SJCRH30 (cell line): ENCODE measurements at regions not wholly inside any gene's neighbourhood (a gene's known extent, or its start where the extent isn't known, plus 50 kb on each side); places are given as distances from the start of the nearest gene placed in this dataset.
"Not testable (repeated sequence)": the region's sequence is repeated elsewhere in the genome, so short reads cannot be mapped to it uniquely, and the experiment has no call there.

Experiments
- DNase-seq, 2 experiments: peaks; one replicate each; pipeline ENCODE4 v3.0.0-alpha.2; 2015 to 2020
- H3K27ac ChIP-seq: fragments of 250-450 bp; sonication (Bioruptor Pico); 2 replicates; pipeline ENCODE4 v1.5.1; 2020; ENCODE audit warnings: mild to moderate bottlenecking, moderate library complexity
- H3K27me3 ChIP-seq: fragments of 250-450 bp; sonication (Bioruptor Pico); 2 replicates; pipeline ENCODE4 v1.5.1; 2020; ENCODE audit warnings: mild to moderate bottlenecking, moderate library complexity
- H3K36me3 ChIP-seq: fragments of 250-450 bp; sonication (Bioruptor Pico); 2 replicates; pipeline ENCODE4 v1.5.1; 2020; ENCODE audit warnings: mild to moderate bottlenecking, moderate library complexity
- H3K4me1 ChIP-seq: fragments of 250-450 bp; sonication (Bioruptor Pico); 2 replicates; pipeline ENCODE4 v1.5.1; 2020; ENCODE audit warnings: mild to moderate bottlenecking, moderate library complexity
- H3K4me3 ChIP-seq: fragments of 250-450 bp; sonication (Bioruptor Pico); 2 replicates; pipeline ENCODE4 v1.5.1; 2020; ENCODE audit warnings: mild to moderate bottlenecking, moderate library complexity
- H3K9me3 ChIP-seq: fragments of 250-450 bp; sonication (Bioruptor Pico); replicated peaks from 2 replicates; pipeline ENCODE4 v1.5.1; 2020; ENCODE audit warnings: mild to moderate bottlenecking, moderate library complexity

DNA sequence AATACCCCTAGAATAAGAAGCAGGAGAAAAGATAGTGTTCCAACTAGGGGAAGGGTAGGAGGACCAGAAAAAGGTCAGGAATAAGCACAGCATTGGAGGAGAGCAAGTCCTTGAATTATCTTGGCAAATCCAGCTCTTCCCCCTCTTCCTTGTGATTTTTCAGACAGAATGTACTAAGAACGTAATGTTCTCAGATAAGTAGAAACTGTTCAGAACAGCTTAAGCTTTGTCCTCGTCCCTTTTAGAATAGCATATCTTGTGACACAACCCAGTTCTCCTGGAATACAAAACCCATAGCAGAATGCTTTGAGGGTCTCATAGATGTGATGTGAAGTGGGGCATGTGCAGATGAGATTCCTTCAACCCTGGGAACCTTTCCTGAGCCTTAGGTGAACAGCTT is 97.4 kb downstream of the EMB start:
- no peak overlapping the region for H3K4me3 ChIP-seq
- no peak for DNase-seq

GRCh38 chr5:50340757-50341156 is 100.3 kb downstream of the EMB start:
- no peaks in the 10 kb centered on the region for H3K4me1 ChIP-seq
- no peaks in the 10 kb centered on the region for H3K36me3 ChIP-seq
- no peak for DNase-seq
- no peak overlapping the region for H3K27ac ChIP-seq
- H3K9me3 ChIP-seq, result no peaks in the 10 kb centered on the region
- H3K27me3 ChIP-seq, result no peaks in the 10 kb centered on the region
- no peak overlapping the region for H3K4me3 ChIP-seq

More for the DNA sequence above, 97.4 kb downstream of the EMB start:
- Histone ChIP-seq H3K27me3 (no peaks in the 10 kb centered on the region), H3K4me1 (no peaks in the 10 kb centered on the region), H3K27ac (no peak overlapping the region), H3K9me3 (no peaks in the 10 kb centered on the region), H3K36me3 (no peaks in the 10 kb centered on the region)

DNA sequence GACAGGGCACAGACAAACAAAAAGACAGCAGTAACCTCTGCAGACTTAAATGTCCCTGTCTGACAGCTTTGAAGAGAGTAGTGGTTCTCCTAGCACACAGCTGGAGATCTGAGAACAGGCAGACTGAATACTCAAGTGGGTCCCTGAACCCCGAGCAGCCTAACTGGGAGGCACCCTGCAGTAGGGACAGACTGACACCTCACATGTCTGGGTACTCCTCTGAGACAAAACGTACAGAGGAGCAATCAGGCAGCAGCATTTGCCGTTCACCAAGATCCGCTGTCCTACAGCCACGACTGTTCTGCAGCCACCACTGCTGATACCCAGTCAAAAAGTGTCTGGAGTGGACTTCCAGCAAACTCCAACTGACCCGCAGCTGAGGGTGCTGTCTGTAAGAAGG is 110.5 kb downstream of the EMB start:
- not testable (repeated sequence) for H3K9me3 ChIP-seq, DNase-seq, H3K4me1 ChIP-seq

DNA sequence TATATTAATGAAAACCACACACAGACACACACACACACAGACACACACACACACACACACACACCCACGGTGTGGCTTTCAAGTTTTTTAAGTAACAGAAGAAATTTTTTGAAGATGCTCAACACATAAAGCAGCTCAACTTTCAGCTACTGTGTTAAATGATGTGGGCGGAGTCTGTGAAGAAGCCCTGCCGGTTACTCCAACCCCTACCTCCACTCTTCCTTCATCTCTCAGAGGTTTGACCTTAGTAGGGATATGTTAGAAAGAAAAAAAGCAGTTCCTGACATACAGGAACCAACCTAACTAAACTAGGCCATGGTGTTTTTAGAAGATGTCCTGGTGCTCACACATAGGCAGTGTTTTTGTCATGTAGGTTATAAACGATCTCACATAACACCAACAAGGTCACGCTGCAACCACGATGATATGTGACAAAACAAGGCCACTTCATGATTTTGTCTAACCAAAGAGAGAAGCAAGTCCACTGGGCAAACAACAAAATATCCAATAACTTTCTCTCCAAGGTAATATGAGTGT is 112.8 kb downstream of the EMB start:
- DNase-seq, result no peak
- Histone ChIP-seq H3K4me1 (no peaks in the 10 kb centered on the region), H3K27ac (no peak overlapping the region), H3K27me3 (no peaks in the 10 kb centered on the region), H3K4me3 (no peak overlapping the region), H3K9me3 (no peaks in the 10 kb centered on the region), H3K36me3 (no peaks in the 10 kb centered on the region)

More for the DNA sequence above, 110.5 kb downstream of the EMB start:
- not testable (repeated sequence) for H3K27me3 ChIP-seq, H3K27ac ChIP-seq, H3K4me3 ChIP-seq, H3K36me3 ChIP-seq

DNA sequence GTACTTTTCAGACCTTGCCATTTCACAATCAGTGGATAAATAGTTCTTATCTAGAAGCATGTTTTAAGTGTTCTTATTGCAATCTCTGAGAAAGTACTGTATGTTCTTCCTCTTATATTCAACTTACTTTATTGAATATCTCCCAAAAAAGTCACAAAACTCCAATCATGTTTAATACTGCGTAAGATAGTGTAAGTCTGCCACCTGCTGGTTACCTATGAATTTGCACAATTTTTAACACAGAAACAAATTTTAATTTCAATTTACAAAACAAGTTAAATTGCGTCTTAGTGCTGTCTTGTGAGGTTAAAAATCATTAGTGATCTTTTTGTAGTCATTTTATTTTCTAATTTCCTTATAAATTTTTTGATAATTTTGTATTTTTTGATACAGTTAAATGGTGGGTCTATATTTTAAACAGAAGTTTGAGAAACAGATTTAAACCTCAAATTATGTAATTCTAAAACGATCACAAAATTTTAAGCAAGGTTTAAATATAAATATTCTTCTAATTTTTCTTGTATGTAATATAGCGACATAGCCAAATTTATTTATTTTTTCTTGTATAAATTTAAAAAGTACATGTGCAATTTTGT is 115.8 kb downstream of the EMB start:
- Histone ChIP-seq H3K36me3 (no peaks in the 10 kb centered on the region), H3K27me3 (no peaks in the 10 kb centered on the region), H3K27ac (no peak overlapping the region), H3K9me3 (no peaks in the 10 kb centered on the region), H3K4me3 (no peak overlapping the region), H3K4me1 (no peaks in the 10 kb centered on the region)
- peak in 1 of 2 experiments; percentile 46 for DNase-seq

GRCh38 chr5:50320131-50320749 is 120.8 kb downstream of the EMB start:
- DNase-seq, result no peak
- H3K27me3 ChIP-seq, result no peaks in the 10 kb centered on the region
- no peak overlapping the region for H3K4me3 ChIP-seq
- no peaks in the 10 kb centered on the region for H3K4me1 ChIP-seq
- H3K9me3 ChIP-seq, result no peaks in the 10 kb centered on the region
- no peak overlapping the region for H3K27ac ChIP-seq
- H3K36me3 ChIP-seq, result no peaks in the 10 kb centered on the region

GRCh38 chr5:50318220-50318619 is 122.9 kb downstream of the EMB start:
- Histone ChIP-seq H3K27me3 (no peaks in the 10 kb centered on the region), H3K4me3 (no peak overlapping the region), H3K27ac (no peak overlapping the region), H3K36me3 (no peaks in the 10 kb centered on the region), H3K9me3 (no peaks in the 10 kb centered on the region), H3K4me1 (no peaks in the 10 kb centered on the region)
- no peak for DNase-seq

- DNase-seq, H3K4me1 ChIP-seq: not testable (repeated sequence)
These were observed 134.6 kb downstream of the EMB start for GRCh38 chr5:50306488-50306887.

DNA sequence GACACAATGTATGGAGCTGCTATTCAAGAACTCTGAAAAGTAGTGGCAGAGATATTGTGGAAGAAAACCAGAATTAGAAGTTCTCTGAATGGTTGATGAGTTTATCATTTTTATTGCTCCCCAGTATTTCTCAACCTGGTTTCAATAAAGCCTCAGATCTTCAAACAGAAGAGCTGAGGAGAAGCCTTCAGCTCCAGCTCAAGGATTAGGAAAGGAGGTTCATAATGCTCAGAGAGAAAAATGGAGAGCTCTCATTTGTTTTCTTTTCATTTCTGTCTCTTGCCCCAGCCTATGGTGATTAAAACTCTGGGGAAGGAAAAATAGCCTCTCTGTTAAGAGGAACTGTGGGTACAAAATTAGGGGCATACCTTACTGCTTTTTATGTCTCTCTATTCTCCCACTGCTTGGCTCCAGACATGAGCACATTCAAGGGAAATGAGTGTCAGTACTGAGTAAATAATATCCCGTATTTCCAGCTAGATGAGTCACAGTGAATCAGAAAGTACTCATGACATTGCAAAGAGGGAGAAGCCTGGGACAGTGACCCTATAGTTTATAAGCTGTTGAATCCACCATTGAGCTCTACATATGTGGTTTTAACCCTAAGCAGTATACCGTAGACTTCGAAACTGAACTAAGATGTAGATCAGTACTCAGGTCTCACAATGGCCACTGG is 138.1 kb downstream of the EMB start:
- H3K4me1 ChIP-seq, result no peaks in the 10 kb centered on the region
- no peaks in the 10 kb centered on the region for H3K36me3 ChIP-seq
- no peaks in the 10 kb centered on the region for H3K27me3 ChIP-seq
- no peaks in the 10 kb centered on the region for H3K9me3 ChIP-seq
- no peak overlapping the region for H3K4me3 ChIP-seq
- no peak overlapping the region for H3K27ac ChIP-seq
- no peak for DNase-seq

More at GRCh38 chr5:50306488-50306887, 134.6 kb downstream of the EMB start:
- not testable (repeated sequence) for H3K4me3 ChIP-seq, H3K36me3 ChIP-seq, H3K27me3 ChIP-seq, H3K9me3 ChIP-seq, H3K27ac ChIP-seq

DNA sequence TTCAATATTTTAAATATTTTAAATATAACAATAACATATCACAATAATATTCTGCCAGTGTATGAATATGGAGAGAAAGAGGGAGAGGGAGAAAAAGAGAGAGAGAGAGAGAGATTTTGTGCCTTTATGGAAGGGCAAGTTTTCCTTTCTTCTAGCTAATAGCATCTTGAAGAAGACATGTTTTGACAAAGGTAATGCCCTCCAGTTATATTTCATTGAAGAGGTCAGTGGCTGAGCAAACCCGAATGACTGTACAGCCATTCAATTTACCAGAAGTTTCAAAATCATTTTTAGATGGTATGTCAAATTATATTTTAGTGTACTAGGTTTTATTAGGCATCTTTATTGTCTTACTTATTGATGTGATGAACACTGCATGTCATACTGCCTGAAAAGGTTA is 139.3 kb downstream of the EMB start:
- Histone ChIP-seq H3K4me3 (no peak overlapping the region), H3K4me1 (no peaks in the 10 kb centered on the region), H3K27ac (no peak overlapping the region), H3K9me3 (no peaks in the 10 kb centered on the region), H3K36me3 (no peaks in the 10 kb centered on the region), H3K27me3 (no peaks in the 10 kb centered on the region)
- no peak for DNase-seq

DNA sequence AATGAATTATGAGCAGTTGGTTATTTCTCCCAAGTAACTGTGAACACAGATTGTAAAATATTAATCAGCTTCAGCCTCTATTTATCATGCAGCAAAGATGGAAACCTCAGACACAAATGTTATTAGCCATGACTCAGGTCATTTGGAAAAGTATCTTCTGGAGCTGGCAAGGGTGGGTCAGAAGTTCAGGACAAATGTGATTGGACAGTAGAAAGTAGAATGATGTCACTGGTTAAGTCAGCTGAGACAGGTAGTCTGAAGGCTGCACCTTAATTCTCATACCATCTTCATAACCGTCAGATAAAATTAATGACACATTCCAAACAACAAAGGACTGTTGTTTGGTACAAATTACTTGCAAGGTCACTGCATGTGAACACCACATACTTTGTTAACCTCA is 140.2 kb downstream of the EMB start:
- Histone ChIP-seq H3K27ac (no peak overlapping the region), H3K27me3 (no peaks in the 10 kb centered on the region), H3K9me3 (no peaks in the 10 kb centered on the region), H3K4me3 (no peak overlapping the region), H3K36me3 (no peaks in the 10 kb centered on the region), H3K4me1 (no peaks in the 10 kb centered on the region)
- no peak for DNase-seq

DNA sequence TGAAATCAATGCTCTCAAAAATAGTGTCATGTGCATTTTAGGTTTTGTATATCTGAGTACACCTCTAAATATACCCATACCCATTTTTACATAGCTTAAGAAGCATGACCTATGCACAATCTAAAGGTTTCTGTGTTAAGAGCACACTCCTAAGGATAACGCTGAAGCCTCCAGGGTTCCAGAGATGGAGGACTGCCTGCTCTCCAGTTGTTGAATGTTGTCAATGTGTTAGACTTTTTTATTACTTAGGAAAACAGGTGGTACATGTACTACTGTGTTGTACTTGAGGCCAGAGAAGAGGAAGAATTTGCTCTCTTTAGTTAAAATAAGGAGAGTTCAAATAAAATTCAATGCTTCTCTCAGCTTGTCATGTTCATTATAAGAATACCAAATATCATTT is 141.2 kb downstream of the EMB start:
- DNase-seq, result peak in 1 of 2 experiments; percentile 30
- H3K36me3 ChIP-seq, result no peaks in the 10 kb centered on the region
- no peaks in the 10 kb centered on the region for H3K9me3 ChIP-seq
- no peak overlapping the region for H3K4me3 ChIP-seq
- H3K27ac ChIP-seq, result no peak overlapping the region
- H3K4me1 ChIP-seq, result no peaks in the 10 kb centered on the region
- H3K27me3 ChIP-seq, result no peaks in the 10 kb centered on the region

DNA sequence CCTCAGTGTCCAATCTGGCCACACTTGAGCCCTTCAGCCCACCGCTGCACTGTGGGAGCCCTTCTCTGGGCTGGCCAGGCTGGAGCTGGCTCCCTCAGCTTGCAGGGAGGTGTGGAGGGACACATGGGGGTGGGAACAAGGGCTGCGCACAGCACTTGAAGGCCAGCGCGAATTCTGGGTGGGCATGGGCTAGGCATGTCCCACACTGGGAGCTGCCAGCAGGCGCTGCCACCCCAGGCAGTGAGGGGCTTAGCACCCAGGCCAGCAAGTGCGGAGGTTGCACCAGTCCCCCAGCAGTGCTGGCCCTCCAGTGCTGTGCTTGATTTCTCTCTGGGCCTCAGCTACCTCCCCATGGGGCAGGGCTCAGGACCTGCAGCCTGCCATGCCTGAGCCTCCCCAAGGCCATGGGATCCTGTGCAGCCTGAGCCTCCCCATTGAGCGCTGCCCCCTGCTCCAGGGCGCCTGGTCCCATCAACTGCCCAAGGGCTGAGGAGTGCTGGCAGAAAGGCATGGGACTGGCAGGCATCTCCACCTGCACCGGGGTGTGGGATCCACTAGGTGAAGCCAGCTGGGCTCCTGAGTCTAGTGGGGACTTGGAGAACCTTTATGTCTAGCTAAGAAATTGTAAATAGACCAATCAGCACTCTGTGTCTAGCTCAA is 148.2 kb downstream of the EMB start:
- no peak for DNase-seq
- Histone ChIP-seq H3K27ac (no peak overlapping the region), H3K4me1 (no peaks in the 10 kb centered on the region), H3K27me3 (no peaks in the 10 kb centered on the region), H3K4me3 (no peak overlapping the region), H3K9me3 (no peaks in the 10 kb centered on the region), H3K36me3 (no peaks in the 10 kb centered on the region)

DNA sequence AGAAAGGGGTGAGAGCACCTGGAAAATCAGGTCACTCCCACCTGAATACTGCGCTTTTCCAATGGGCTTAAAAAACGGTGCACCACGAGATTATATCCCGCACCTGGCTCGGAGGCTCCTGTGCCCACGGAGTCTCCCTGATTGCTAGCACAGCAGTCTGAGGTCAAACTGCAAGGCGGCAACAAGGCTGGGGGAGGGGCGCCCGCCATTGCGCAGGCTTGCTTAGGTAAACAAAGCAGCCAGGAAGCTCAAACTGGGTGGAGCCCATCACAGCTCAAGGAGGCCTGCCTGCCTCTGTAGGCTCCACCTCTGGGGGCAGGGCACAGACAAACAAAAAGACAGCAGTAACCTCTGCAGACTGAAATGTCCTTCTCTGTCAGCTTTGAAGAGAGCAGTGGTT is 160.6 kb downstream of the EMB start:
- not testable (repeated sequence) for H3K27ac ChIP-seq, H3K9me3 ChIP-seq, H3K36me3 ChIP-seq, H3K4me1 ChIP-seq, DNase-seq, H3K4me3 ChIP-seq, H3K27me3 ChIP-seq
